HEK293T (cell line): ENCODE measurements at regions not wholly inside any gene's neighbourhood (a gene's known extent, or its start where the extent isn't known, plus 50 kb on each side); places are given as distances from the start of the nearest gene placed in this dataset.

ENCODE experiments used
- ARNT ChIP-seq: fragments of 450-650 bp; IDR thresholded peaks from 2 replicates; pipeline ENCODE4 v1.6.1; 2017; ENCODE audit warnings: mild to moderate bottlenecking
- BHLHE40 ChIP-seq: fragments of 450-650 bp; IDR thresholded peaks from 2 replicates; pipeline ENCODE4 v1.6.1; 2016; ENCODE audit warnings: mild to moderate bottlenecking, moderate library complexity, borderline replicate concordance
- ELF4 ChIP-seq: fragments of 450-650 bp; IDR thresholded peaks from 2 replicates; pipeline ENCODE4 v1.6.1; 2017; ENCODE audit warnings: antibody characterized with exemption
- FOXK2 ChIP-seq: fragments of 450-650 bp; IDR thresholded peaks from 2 replicates; pipeline ENCODE4 v1.6.1; 2016; ENCODE audit warnings: mild to moderate bottlenecking
- FOXM1 ChIP-seq: fragments of 450-650 bp; IDR thresholded peaks from 2 replicates; pipeline ENCODE4 v1.6.1; 2017; ENCODE audit warnings: mild to moderate bottlenecking, borderline replicate concordance
- HDGF ChIP-seq: fragments of 450-650 bp; IDR thresholded peaks from 2 replicates; pipeline ENCODE4 v1.6.1; 2017; ENCODE audit warnings: antibody characterized with exemption, borderline replicate concordance
- L3MBTL2 ChIP-seq: fragments of 450-650 bp; conservative IDR thresholded peaks from 2 replicates; pipeline ENCODE4 v1.6.1; 2016; ENCODE audit warnings: mild to moderate bottlenecking
- NFRKB ChIP-seq: fragments of 450-650 bp; IDR thresholded peaks from 2 replicates; pipeline ENCODE4 v1.6.1; 2016; ENCODE audit warnings: mild to moderate bottlenecking, moderate library complexity
- PKNOX1 ChIP-seq: fragments of 450-650 bp; IDR thresholded peaks from 2 replicates; pipeline ENCODE4 v1.6.1; 2016
- SP1 ChIP-seq: fragments of 450-650 bp; IDR thresholded peaks from 2 replicates; pipeline ENCODE4 v1.6.1; 2017
- SUZ12 ChIP-seq: fragments of 450-650 bp; IDR thresholded peaks from 2 replicates; pipeline ENCODE4 v1.6.1; 2016; ENCODE audit warnings: mild to moderate bottlenecking
- TARDBP ChIP-seq: fragments of 450-650 bp; IDR thresholded peaks from 2 replicates; pipeline ENCODE4 v1.6.1; 2016
- ZNF384 ChIP-seq: fragments of 450-650 bp; IDR thresholded peaks from 2 replicates; pipeline ENCODE4 v1.6.1; 2016

GRCh38 chr13:100933841-100934240 lies 259.2 kb upstream of the TMTC4 start:
- TF ChIP-seq ZNF384 (no peak), HDGF (no peak), TARDBP (no peak), PKNOX1 (no peak), FOXM1 (no peak), ARNT (no peak), SP1 (no peak), FOXK2 (no peak), SUZ12 (no peak), BHLHE40 (no peak), ELF4 (no peak), NFRKB (no peak), L3MBTL2 (no peak)
